Thyroid gland (tissue), 4 donors: ENCODE measurements at regions not wholly inside any gene's neighbourhood (a gene's known extent, or its start where the extent isn't known, plus 50 kb on each side); places are given as distances from the start of the nearest gene placed in this dataset.

Experiments
- DNase-seq, 2 donors: peaks; one replicate each; pipeline ENCODE4 v3.0.0-alpha.2; 2019
- H3K27ac ChIP-seq, 3 donors: fragments of 200-600 bp; sonication (generic); 1 replicate in 2 of 3; 2 replicates in 1 of 3; pipeline ENCODE4 v1.5.1; 2016 to 2019; ENCODE audit warnings: mild to moderate bottlenecking in 1 of 3, moderate library complexity in 1 of 3
- H3K27me3 ChIP-seq: fragments of 200-600 bp; sonication (generic); one replicate; pipeline ENCODE4 v1.5.1; 2019
- H3K36me3 ChIP-seq, 2 donors: fragments of 200-600 bp; sonication (generic); one replicate each; pipeline ENCODE4 v1.5.1; 2016 to 2019
- H3K4me1 ChIP-seq, 2 donors: fragments of 200-600 bp; sonication (generic); one replicate each; pipeline ENCODE4 v1.5.1; 2017 to 2019
- H3K4me3 ChIP-seq, 3 donors: fragments of 200-600 bp; sonication (generic); replicated peaks in 1 of 3; 1 replicate in 2 of 3; 2 replicates in 1 of 3; pipeline ENCODE4 v1.5.1; 2016; ENCODE audit warnings: mild to moderate bottlenecking in 1 of 3
- H3K9me3 ChIP-seq: fragments of 200-600 bp; sonication (generic); one replicate; pipeline ENCODE4 v1.5.1; 2017
- POLR2A ChIP-seq, 2 donors: fragments of 450-650 bp; IDR thresholded peaks; one replicate each; pipeline ENCODE4 v1.6.1; 2017; ENCODE audit warnings: antibody characterized with exemption in 2 of 2, mild to moderate bottlenecking in 2 of 2, moderate library complexity in 1 of 2
- WGBS, 2 donors: methylation state at CpG; one replicate each; pipeline ENCODE4 v1.1.5; 2017; 5-methylcytosine and 5-hydroxymethylcytosine counted together
- intact Hi-C: fragments of 100-400 bp; cut with DNase I; formaldehyde crosslinking; loops from one replicate; pipeline ENCODE4 v1.15.1; 2023
- TF ChIP-seq, protein P1 (sequence below), 6 experiments: fragments of 200-600 bp in 3 of 6; fragments of 450-650 bp in 3 of 6; sonication (generic) in 3 of 6; IDR thresholded peaks; one replicate each; pipeline ENCODE4 v1.5.1; 2016 to 2019; ENCODE audit warnings: antibody characterized with exemption in 6 of 6, mild to moderate bottlenecking in 2 of 6, inconsistent platforms in 1 of 6, moderate library complexity in 1 of 6

DNA sequence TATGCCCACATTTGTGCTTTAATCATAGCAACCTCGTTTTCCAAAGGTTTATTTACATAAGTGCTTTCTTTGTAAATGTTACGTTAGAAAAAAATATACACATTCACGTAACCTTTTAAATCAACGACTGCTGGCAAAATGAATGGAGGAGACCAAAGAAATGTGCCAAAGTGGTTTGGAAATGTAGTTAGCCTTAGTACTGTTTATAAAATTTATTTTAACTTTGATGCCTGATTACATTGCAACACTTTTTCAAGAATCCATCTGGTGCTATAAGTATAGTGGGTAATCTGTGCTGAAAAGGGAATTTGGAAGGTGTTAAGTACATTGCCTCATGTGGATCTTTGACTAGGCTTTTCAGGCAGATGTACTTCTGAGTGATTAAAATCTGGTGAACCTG is 108.9 kb downstream of the IFI44 start:
- intact Hi-C loops: no loop called here
- H3K9me3 ChIP-seq: no peaks in the 10 kb centered on the region
- no peaks in the 10 kb centered on the region for H3K4me1 ChIP-seq
- no peaks in the 10 kb centered on the region for H3K36me3 ChIP-seq
- no peaks in the 10 kb centered on the region for H3K27me3 ChIP-seq
- no peak overlapping the region for H3K4me3 ChIP-seq
- no peak for DNase-seq
- H3K27ac ChIP-seq: no peak overlapping the region
- no peak for TF ChIP-seq POLR2A (IDR thresholded peaks at IDR 0.05)
- TF ChIP-seq, protein P1, sequence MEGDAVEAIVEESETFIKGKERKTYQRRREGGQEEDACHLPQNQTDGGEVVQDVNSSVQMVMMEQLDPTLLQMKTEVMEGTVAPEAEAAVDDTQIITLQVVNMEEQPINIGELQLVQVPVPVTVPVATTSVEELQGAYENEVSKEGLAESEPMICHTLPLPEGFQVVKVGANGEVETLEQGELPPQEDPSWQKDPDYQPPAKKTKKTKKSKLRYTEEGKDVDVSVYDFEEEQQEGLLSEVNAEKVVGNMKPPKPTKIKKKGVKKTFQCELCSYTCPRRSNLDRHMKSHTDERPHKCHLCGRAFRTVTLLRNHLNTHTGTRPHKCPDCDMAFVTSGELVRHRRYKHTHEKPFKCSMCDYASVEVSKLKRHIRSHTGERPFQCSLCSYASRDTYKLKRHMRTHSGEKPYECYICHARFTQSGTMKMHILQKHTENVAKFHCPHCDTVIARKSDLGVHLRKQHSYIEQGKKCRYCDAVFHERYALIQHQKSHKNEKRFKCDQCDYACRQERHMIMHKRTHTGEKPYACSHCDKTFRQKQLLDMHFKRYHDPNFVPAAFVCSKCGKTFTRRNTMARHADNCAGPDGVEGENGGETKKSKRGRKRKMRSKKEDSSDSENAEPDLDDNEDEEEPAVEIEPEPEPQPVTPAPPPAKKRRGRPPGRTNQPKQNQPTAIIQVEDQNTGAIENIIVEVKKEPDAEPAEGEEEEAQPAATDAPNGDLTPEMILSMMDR (IDR thresholded peaks at IDR 0.05): no peak
- 61 to 62% methylated on average over 4 of the region's 4 CpGs for WGBS, 2 donors

DNA sequence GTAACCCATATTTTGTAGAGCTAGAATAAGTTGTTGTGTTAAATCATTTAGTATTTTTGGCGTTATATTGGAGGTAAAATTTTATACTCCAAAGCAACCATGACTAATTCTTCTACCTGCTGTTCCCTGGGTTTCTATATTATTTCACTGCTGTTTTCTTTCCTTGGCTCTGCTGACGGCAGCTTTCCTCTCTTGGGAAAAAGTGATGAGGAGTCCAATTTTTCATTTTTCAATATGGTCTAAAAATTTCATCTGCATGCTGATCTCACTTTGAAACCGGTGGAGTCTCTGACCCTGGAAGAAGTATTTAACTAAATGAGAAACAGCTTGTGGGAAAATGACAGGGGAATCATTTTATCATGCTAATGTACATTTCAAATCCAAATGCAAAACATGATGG is 110.2 kb downstream of the IFI44 start:
- TF ChIP-seq POLR2A (IDR thresholded peaks at IDR 0.05): no peak
- TF ChIP-seq, protein P1 (IDR thresholded peaks at IDR 0.05): no peak
- no peaks in the 10 kb centered on the region for H3K36me3 ChIP-seq
- no peak overlapping the region for H3K27ac ChIP-seq
- no peaks in the 10 kb centered on the region for H3K9me3 ChIP-seq
- intact Hi-C loops: no loop called here
- H3K4me3 ChIP-seq: no peak overlapping the region
- 80 to 90% methylated on average over 3 of the region's 3 CpGs for WGBS, 2 donors
- no peak for DNase-seq
- no peaks in the 10 kb centered on the region for H3K27me3 ChIP-seq
- H3K4me1 ChIP-seq: no peaks in the 10 kb centered on the region

DNA sequence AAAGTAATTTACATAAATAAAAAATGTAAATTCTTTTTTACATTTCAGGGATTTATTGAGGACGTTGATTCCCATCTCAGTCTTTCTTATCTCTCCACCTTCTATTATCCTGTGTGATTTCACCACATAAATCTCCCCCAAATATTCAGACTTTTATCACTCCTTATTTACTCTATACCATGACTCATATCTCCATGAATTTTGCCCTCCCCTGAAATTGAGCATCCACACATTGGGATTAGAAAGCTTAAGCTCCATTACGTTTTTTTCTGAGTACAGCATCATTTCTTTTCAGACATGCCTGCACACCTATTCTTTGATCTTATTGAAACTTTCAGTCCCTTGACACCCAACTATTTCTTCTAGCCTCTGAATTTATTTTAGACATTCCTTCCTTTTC is 111.2 kb downstream of the IFI44 start:
- DNase-seq: no peak
- Histone ChIP-seq H3K9me3 (no peaks in the 10 kb centered on the region), H3K27ac (no peak overlapping the region), H3K4me3 (no peak overlapping the region), H3K4me1 (no peaks in the 10 kb centered on the region), H3K36me3 (no peaks in the 10 kb centered on the region), H3K27me3 (no peaks in the 10 kb centered on the region)
- TF ChIP-seq, protein P1 (IDR thresholded peaks at IDR 0.05): no peak
- TF ChIP-seq POLR2A (IDR thresholded peaks at IDR 0.05): no peak
- intact Hi-C loops: no loop called here
- 59 to 60% methylated on average over 2 of the region's 2 CpGs for WGBS, 2 donors

DNA sequence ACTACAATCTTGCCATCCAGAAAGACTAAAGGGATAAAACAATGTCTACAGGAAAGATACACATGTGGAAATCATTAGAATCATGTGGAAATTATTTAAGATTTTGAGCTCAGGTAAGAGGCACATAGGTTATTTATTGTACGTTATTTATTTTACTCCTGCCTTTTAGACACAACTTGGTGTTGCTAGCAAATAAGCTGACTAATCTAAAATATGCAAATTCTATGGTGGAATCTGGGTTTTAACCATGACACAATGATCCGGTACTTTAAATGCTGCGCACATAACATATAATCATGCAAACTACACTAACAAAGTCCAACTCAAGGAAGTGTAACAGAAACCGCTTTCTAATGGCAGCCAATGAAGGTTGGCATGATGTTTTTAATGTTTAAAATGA is 112.5 kb downstream of the IFI44 start:
- H3K4me3 ChIP-seq: no peak overlapping the region
- intact Hi-C loops: no loop called here
- no peaks in the 10 kb centered on the region for H3K9me3 ChIP-seq
- H3K4me1 ChIP-seq: no peaks in the 10 kb centered on the region
- TF ChIP-seq POLR2A (IDR thresholded peaks at IDR 0.05): no peak
- TF ChIP-seq, protein P1 (IDR thresholded peaks at IDR 0.05): no peak
- H3K27me3 ChIP-seq: no peaks in the 10 kb centered on the region
- 94% methylated on average over 4 of the region's 4 CpGs for WGBS, 2 donors
- no peak overlapping the region for H3K27ac ChIP-seq
- no peaks in the 10 kb centered on the region for H3K36me3 ChIP-seq
- no peak for DNase-seq

DNA sequence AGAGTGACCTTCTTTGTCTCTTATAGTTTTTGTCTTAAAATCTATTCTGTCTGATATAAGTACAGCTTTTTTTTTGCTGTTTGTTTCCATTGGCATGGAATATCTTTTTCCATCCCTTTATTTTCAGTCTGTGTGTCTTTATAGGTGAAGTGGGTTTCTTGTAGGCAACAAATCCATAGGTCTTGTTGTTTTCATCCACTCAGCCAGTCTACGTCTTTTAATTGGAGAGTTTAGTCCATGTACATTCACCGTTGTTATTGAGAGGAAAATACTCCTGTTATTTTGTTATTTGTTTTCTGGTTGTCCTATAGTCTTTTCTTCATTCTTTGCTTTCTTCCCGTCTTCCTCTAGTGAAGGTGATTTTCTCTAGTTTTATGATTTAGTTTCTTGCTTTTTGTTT is 115.9 kb downstream of the IFI44 start:
- Histone ChIP-seq H3K27ac (no peak overlapping the region), H3K4me1 (no peaks in the 10 kb centered on the region), H3K36me3 (no peaks in the 10 kb centered on the region), H3K9me3 (no peaks in the 10 kb centered on the region), H3K4me3 (no peak overlapping the region), H3K27me3 (no peaks in the 10 kb centered on the region)
- 93 to 98% methylated on average over 3 of the region's 3 CpGs for WGBS, 2 donors
- no peak for DNase-seq
- TF ChIP-seq, protein P1 (IDR thresholded peaks at IDR 0.05): no peak
- TF ChIP-seq POLR2A (IDR thresholded peaks at IDR 0.05): no peak
- intact Hi-C loops: no loop called here
